SH-SY5Y (cell line): ENCODE measurements at regions not wholly inside any gene's neighbourhood (a gene's known extent, or its start where the extent isn't known, plus 50 kb on each side); places are given as distances from the start of the nearest gene placed in this dataset.

Source experiments
- GATA2 ChIP-seq: IDR thresholded peaks from 2 replicates; pipeline ENCODE4 v1.6.1; 2011; ENCODE audit warnings: mild to moderate bottlenecking, low read depth, low read length
- GATA3 ChIP-seq: IDR thresholded peaks from 2 replicates; pipeline ENCODE4 v1.6.1; 2011; ENCODE audit warnings: low read depth, mild to moderate bottlenecking, low read length, moderate library complexity

- TF ChIP-seq GATA3 (no peak), GATA2 (no peak)
Measured at GRCh38 chr3:13716540-13717221, 163.2 kb downstream of the WNT7A start.
